GM12878 (cell line): ENCODE measurements at regions not wholly inside any gene's neighbourhood (a gene's known extent, or its start where the extent isn't known, plus 50 kb on each side); places are given as distances from the start of the nearest gene placed in this dataset.

Experiments used
- ATAC-seq: fragments of 200-7000 bp; cut with Tn5 transposase; 3 replicates; pipeline ENCODE4 v1.9.1; 2020; ENCODE audit warnings: mild to moderate bottlenecking, moderate library complexity
- BruUV-seq: library from RNA; stranded (reverse); fragments of 400-500 nt; replicated peaks from 2 replicates; lab custom pipeline; 2021; lab: Mats Ljungman, UMichigan
- CTCF ChIA-PET: fragments of 300-600 bp; sonication (Branson Sonifier 250); formaldehyde crosslinking; extraction: SDS; loops from one replicate; lab custom pipeline; 2021; ENCODE audit warnings: inconsistent platforms; lab: Yijun Ruan, JAX
- POLR2A ChIA-PET: fragments of 350-600 bp; formaldehyde crosslinking; extraction: SDS; loops from one replicate; lab custom pipeline; 2021; ENCODE audit warnings: inconsistent platforms; lab: Charles Lee
- RAD21 ChIA-PET: fragments of 300-600 bp; sonication (Branson Sonifier 250); formaldehyde crosslinking; loops from one replicate; lab custom pipeline; 2023; ENCODE audit warnings: antibody characterized with exemption; ENCODE audit not compliant: unreplicated experiment; lab: Charles Lee
- SMC1A ChIA-PET: fragments of 300-600 bp; sonication (Branson Sonifier 250); formaldehyde crosslinking; loops from one replicate; lab custom pipeline; 2023; ENCODE audit not compliant: unreplicated experiment, uncharacterized antibody; lab: Charles Lee
- DNase-seq: peaks from one replicate; pipeline ENCODE4 v3.0.0-alpha.2; 2011; ENCODE audit warnings: low read depth, low spot score
- FAIRE-seq: peaks from 3 replicates; lab custom pipeline; 2011; peaks lifted over from hg19 to GRCh38; lab: Jason Lieb, UNC
- H2AFZ ChIP-seq: 2 replicates; pipeline ENCODE4 v1.6.0; 2011; ENCODE audit warnings: low read depth, low read length, control low read depth; ENCODE audit not compliant: control insufficient read depth
- H3K27ac ChIP-seq: 2 replicates; pipeline ENCODE4 v1.5.1; 2011; ENCODE audit warnings: control low read depth; ENCODE audit not compliant: control insufficient read depth, insufficient read depth
- H3K27me3 ChIP-seq, 2 experiments: replicated peaks in 1 of 2; 2 replicates each; pipeline versions ENCODE4 v1.6.0 to v1.6.1; 2011; ENCODE audit warnings: low read length in 1 of 2; ENCODE audit not compliant: control insufficient read depth in 2 of 2, insufficient read depth in 2 of 2
- H3K36me3 ChIP-seq, 2 experiments: 2 replicates each; pipeline ENCODE4 v1.5.1; 2011; ENCODE audit warnings: low read length in 1 of 2; ENCODE audit not compliant: control insufficient read depth in 2 of 2, insufficient read depth in 2 of 2
- H3K4me1 ChIP-seq: 2 replicates; pipeline ENCODE4 v1.6.1; 2011; ENCODE audit warnings: mild to moderate bottlenecking, low read length, moderate library complexity, mixed read lengths; ENCODE audit not compliant: control insufficient read depth, insufficient read depth
- H3K4me2 ChIP-seq: 2 replicates; pipeline ENCODE4 v1.6.0; 2011; ENCODE audit warnings: control low read depth; ENCODE audit not compliant: control insufficient read depth, insufficient read depth
- H3K4me3 ChIP-seq: fragments of 200-600 bp; sonication (generic); 2 replicates; pipeline ENCODE4 v1.5.1; 2016
- H3K79me2 ChIP-seq: 2 replicates; pipeline ENCODE4 v1.6.0; 2011; ENCODE audit warnings: low read length; ENCODE audit not compliant: control insufficient read depth, insufficient read depth
- H3K9ac ChIP-seq: 2 replicates; pipeline ENCODE4 v1.8.0; 2011; ENCODE audit warnings: low read length, control low read depth, mixed read lengths; ENCODE audit not compliant: control insufficient read depth, insufficient read depth
- H3K9me3 ChIP-seq: replicated peaks from 3 replicates; pipeline ENCODE4 v1.5.1; 2011; ENCODE audit warnings: mild to moderate bottlenecking, low read length; ENCODE audit not compliant: control insufficient read depth, insufficient read depth
- H4K20me1 ChIP-seq: 2 replicates; pipeline ENCODE4 v1.6.0; 2011; ENCODE audit not compliant: control insufficient read depth, insufficient read depth
- BHLHE40 ChIP-seq, 2 experiments: fragments of 450-650 bp in 1 of 2; IDR thresholded peaks; 2 replicates each; pipeline ENCODE4 v1.6.1; 2011 to 2017; ENCODE audit warnings: low read depth in 2 of 2, borderline replicate concordance in 1 of 2, improper control_type of control experiment in 1 of 2, low read length in 1 of 2, mild to moderate bottlenecking in 1 of 2
- E2F4 ChIP-seq: IDR thresholded peaks from 2 replicates; pipeline ENCODE4 v1.6.1; 2012; ENCODE audit warnings: low read depth, low read length, improper control_type of control experiment
- EP300 ChIP-seq, 2 experiments: fragments of 150-350 bp in 1 of 2; IDR thresholded peaks; 2 replicates each; pipeline ENCODE4 v1.6.1; 2011 to 2012; ENCODE audit warnings: low read depth in 2 of 2, low read length in 2 of 2, borderline replicate concordance in 1 of 2, improper control_type of control experiment in 1 of 2, inconsistent platforms in 1 of 2; ENCODE audit not compliant: control insufficient read depth in 1 of 2
- FOXM1 ChIP-seq: IDR thresholded peaks from 2 replicates; pipeline ENCODE4 v1.6.1; 2012; ENCODE audit warnings: low read depth, mild to moderate bottlenecking, inconsistent platforms, low read length, moderate library complexity
- IKZF1 ChIP-seq: fragments of 450-650 bp; conservative IDR thresholded peaks from 2 replicates; pipeline ENCODE4 v1.6.1; 2017; ENCODE audit warnings: antibody characterized with exemption, mild to moderate bottlenecking
- MYB ChIP-seq: fragments of 150-350 bp; IDR thresholded peaks from 2 replicates; pipeline ENCODE4 v1.6.1; 2014; ENCODE audit warnings: mild to moderate bottlenecking, low read depth, low read length, borderline replicate concordance
- NBN ChIP-seq: fragments of 450-650 bp; IDR thresholded peaks from 2 replicates; pipeline ENCODE4 v1.6.1; 2016
- NFIC ChIP-seq: IDR thresholded peaks from 2 replicates; pipeline ENCODE4 v1.6.1; 2012; ENCODE audit warnings: low read depth, mild to moderate bottlenecking, inconsistent platforms, low read length, moderate library complexity
- NFYA ChIP-seq: IDR thresholded peaks from 2 replicates; pipeline ENCODE4 v1.6.1; 2011; ENCODE audit warnings: low read depth, mild to moderate bottlenecking, low read length, improper control_type of control experiment, borderline replicate concordance
- POLR2AphosphoS5 ChIP-seq: IDR thresholded peaks from 2 replicates; pipeline ENCODE4 v1.6.1; 2011; ENCODE audit warnings: mild to moderate bottlenecking, low read length, inconsistent platforms
- RUNX3 ChIP-seq: IDR thresholded peaks from 2 replicates; pipeline ENCODE4 v1.6.1; 2012; ENCODE audit warnings: low read length, inconsistent platforms
- TBL1XR1 ChIP-seq: IDR thresholded peaks from 2 replicates; pipeline ENCODE4 v1.6.1; 2012; ENCODE audit warnings: low read depth, low read length, improper control_type of control experiment
- YBX1 ChIP-seq: fragments of 450-650 bp; IDR thresholded peaks from 2 replicates; pipeline ENCODE4 v1.6.1; 2016; ENCODE audit warnings: antibody characterized with exemption
- ZSCAN29 ChIP-seq: fragments of 450-650 bp; IDR thresholded peaks from 2 replicates; pipeline ENCODE4 v1.6.1; 2017; ENCODE audit warnings: mild to moderate bottlenecking, moderate library complexity
- WGBS: methylation state at CpG from one replicate; pipeline ENCODE4 v1.1.6; 2016; ENCODE audit warnings: low lambda C conversion rate; ENCODE audit not compliant: insufficient replicate concordance, insufficient coverage; ENCODE audit errors: missing lambda C conversion rate; 5-methylcytosine and 5-hydroxymethylcytosine counted together
- in situ Hi-C: fragments of 300-500 bp; cut with MboI; formaldehyde crosslinking; loops from 9 replicates; pipeline ENCODE4 v1.14.3; 2018; ENCODE audit warnings: mixed read lengths
- intact Hi-C: fragments of 100-400 bp; cut with micrococcal nuclease; formaldehyde crosslinking; loops from one replicate; pipeline ENCODE4 v1.14.2; 2022; ENCODE audit not compliant: unreplicated experiment
- TF ChIP-seq, protein P1 (sequence below): IDR thresholded peaks from 2 replicates; pipeline ENCODE4 v1.6.1; 2011; ENCODE audit warnings: borderline replicate concordance, low read depth, mild to moderate bottlenecking, moderate library complexity, mixed read lengths, low read length; ENCODE audit not compliant: insufficient read depth; ENCODE audit errors: extremely low read length

DNA sequence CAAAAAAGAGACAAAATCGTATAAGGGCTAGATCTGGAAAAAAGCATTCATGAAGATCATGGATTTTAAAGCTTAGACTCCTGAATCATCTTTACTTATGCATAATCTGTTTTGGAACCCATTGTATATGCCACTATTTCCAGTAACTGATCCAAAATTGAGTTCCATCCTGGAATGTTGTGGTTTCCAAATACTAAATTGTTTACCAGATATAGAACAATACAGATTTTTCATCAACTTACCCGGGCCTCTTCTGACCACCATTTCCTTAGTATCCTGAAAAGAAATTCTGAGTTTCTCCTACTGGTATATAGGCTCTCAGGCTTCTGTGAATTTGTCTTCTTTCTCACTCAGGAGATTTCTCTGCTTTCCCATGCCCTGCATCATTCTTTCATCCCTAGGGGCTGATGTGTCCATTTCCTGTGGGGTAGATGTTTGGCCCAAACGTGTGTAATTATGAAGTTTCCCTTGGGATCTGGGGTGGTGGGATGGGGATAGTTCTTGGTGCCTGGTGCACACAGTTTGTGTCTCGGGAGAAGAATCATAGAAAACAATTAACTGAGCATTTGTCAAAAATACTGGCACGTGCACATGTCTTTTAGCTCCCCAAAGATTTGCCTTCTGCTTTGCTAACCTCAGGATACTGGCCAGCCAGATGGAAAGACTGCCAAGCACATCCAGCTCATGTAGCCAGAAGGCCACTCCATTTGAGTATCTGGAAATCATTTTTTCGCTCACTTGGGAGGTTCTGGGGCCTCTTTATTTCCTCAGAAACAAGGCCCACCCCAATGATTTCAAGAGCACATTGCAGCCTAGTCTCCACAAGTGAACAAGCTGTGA is 127.8 kb downstream of the NTMT2 start:
- FAIRE-seq (no peak), DNase-seq (no peak), ATAC-seq (no peak)
- H3K4me1 ChIP-seq = no peaks in the 10 kb centered on the region
- H3K4me3 ChIP-seq = no peak overlapping the region
- BruUV-seq = no TSS peak
- CTCF ChIA-PET = interaction anchor here (0.6 to 1.0 kb wide), 2 partner anchors 31 to 198 kb away, joined by 3 read pairs; no protein-coding TSS in a partner anchor
- 5% methylated on average over 6 of the region's 6 CpGs for WGBS
- POLR2A ChIA-PET = no interaction called here
- no peak overlapping the region for H3K9ac ChIP-seq
- H3K36me3 ChIP-seq = no peaks in the 10 kb centered on the region
- in situ Hi-C loops = no loop called here
- no peak overlapping the region for H2AFZ ChIP-seq
- H3K4me2 ChIP-seq = no peak overlapping the region
- no peak overlapping the region for H3K27ac ChIP-seq
- no peaks in the 10 kb centered on the region for H3K9me3 ChIP-seq
- RAD21 ChIA-PET = interaction anchor here (0.7 kb wide), 1 partner anchor 202 kb away, joined by 3 read pairs; no protein-coding TSS in a partner anchor
- intact Hi-C loops = no loop called here
- H3K79me2 ChIP-seq = no peaks in the 10 kb centered on the region
- peak in 1 of 2 experiments; percentile 27; a peak in 1 of 4 replicates for TF ChIP-seq BHLHE40 (IDR thresholded peaks at IDR 0.05; ENCODE audit: borderline replicate concordance in 1 of 2, low read depth in 2 of 2, low read length in 1 of 2)
- TF ChIP-seq ZSCAN29 = no peak
- SMC1A ChIA-PET = interaction anchor here (1.0 to 1.7 kb wide), 3 partner anchors 20 to 46 kb away, joined by 3 to 6 read pairs (median 4); no protein-coding TSS in a partner anchor
- no peaks in the 10 kb centered on the region for H4K20me1 ChIP-seq
- no peaks in the 10 kb centered on the region for H3K27me3 ChIP-seq

- no peaks in the 10 kb centered on the region for H3K36me3 ChIP-seq
- H3K4me3 ChIP-seq = no peak overlapping the region
- H3K27ac ChIP-seq = no peak overlapping the region
- POLR2A ChIA-PET = no interaction called here
- H3K4me2 ChIP-seq = no peak overlapping the region
- FAIRE-seq (no peak), DNase-seq (peak; percentile 13), ATAC-seq (no peak)
- no peaks in the 10 kb centered on the region for H3K79me2 ChIP-seq
- RAD21 ChIA-PET = interaction anchor here (0.7 kb wide), 1 partner anchor 203 kb away, joined by 3 read pairs; no protein-coding TSS in a partner anchor
- SMC1A ChIA-PET = interaction anchor here (1.0 to 1.7 kb wide), 3 partner anchors 21 to 45 kb away, joined by 3 to 6 read pairs (median 4); no protein-coding TSS in a partner anchor
- H4K20me1 ChIP-seq = no peaks in the 10 kb centered on the region
- 37% methylated on average over 5 of the region's 5 CpGs for WGBS
- no peak overlapping the region for H3K9ac ChIP-seq
- intact Hi-C loops (no loop called here), in situ Hi-C loops (no loop called here)
- no TSS peak for BruUV-seq
- H2AFZ ChIP-seq = no peak overlapping the region
- CTCF ChIA-PET = interaction anchor here (0.6 to 1.0 kb wide), 2 partner anchors 32 to 63 kb away, joined by 3 read pairs; no protein-coding TSS in a partner anchor
- H3K27me3 ChIP-seq = no peaks in the 10 kb centered on the region
- H3K9me3 ChIP-seq = no peaks in the 10 kb centered on the region
- no peaks in the 10 kb centered on the region for H3K4me1 ChIP-seq
- TF ChIP-seq NFIC (no peak), IKZF1 (peak; percentile 57), NBN (no peak), FOXM1 (no peak), RUNX3 (no peak), E2F4 (no peak), TBL1XR1 (no peak), YBX1 (no peak), EP300 (IDR thresholded peaks at IDR 0.05; ENCODE audit: borderline replicate concordance in 1 of 2, control insufficient read depth in 1 of 2, low read depth in 2 of 2, low read length in 2 of 2) (no peak), NFYA (no peak), MYB (no peak), POLR2AphosphoS5 (no peak)
- TF ChIP-seq, protein P1, sequence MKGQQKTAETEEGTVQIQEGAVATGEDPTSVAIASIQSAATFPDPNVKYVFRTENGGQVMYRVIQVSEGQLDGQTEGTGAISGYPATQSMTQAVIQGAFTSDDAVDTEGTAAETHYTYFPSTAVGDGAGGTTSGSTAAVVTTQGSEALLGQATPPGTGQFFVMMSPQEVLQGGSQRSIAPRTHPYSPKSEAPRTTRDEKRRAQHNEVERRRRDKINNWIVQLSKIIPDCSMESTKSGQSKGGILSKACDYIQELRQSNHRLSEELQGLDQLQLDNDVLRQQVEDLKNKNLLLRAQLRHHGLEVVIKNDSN = no peak
These were observed 128.4 kb downstream of the NTMT2 start for GRCh38 chr1:170274131-170274501.
